ENCODE measurements at regions not wholly inside any gene's neighbourhood (a gene's known extent, or its start where the extent isn't known, plus 50 kb on each side); places are given as distances from the start of the nearest gene placed in this dataset.

- POLR2A ChIA-PET: no interaction called here
- Histone ChIP-seq H3K27ac (ENCODE audit: control insufficient read depth, insufficient read depth) (no peak overlapping the region), H3K36me3 (ENCODE audit: control insufficient read depth in 2 of 2, insufficient read depth in 2 of 2, low read length in 1 of 2) (no peaks in the 10 kb centered on the region), H3K4me3 (no peak overlapping the region), H3K9ac (ENCODE audit: control insufficient read depth, insufficient read depth, low read length) (no peak overlapping the region), H3K79me2 (ENCODE audit: control insufficient read depth, insufficient read depth, low read length) (no peaks in the 10 kb centered on the region), H4K20me1 (ENCODE audit: control insufficient read depth, insufficient read depth) (no peaks in the 10 kb centered on the region), H3K4me1 (ENCODE audit: control insufficient read depth, insufficient read depth, low read length) (no peaks in the 10 kb centered on the region; the same call in 1 of the 2 replicates), H3K9me3 (replicated peaks; ENCODE audit: control insufficient read depth, insufficient read depth, low read length) (no peaks in the 10 kb centered on the region), H3K4me2 (ENCODE audit: control insufficient read depth, insufficient read depth) (no peak overlapping the region), H3K27me3 (replicated peaks in 1 of 2; ENCODE audit: control insufficient read depth in 2 of 2, insufficient read depth in 2 of 2, low read length in 1 of 2) (no peaks in the 10 kb centered on the region), H2AFZ (ENCODE audit: control insufficient read depth, low read depth, low read length) (no peak overlapping the region)
- ATAC-seq: no peak
- TF ChIP-seq ZNF622 (IDR thresholded peaks at IDR 0.05) (no peak), NRF1 (conservative IDR thresholded peaks at IDR 0.05; ENCODE audit: low read depth, low read length) (no peak), CHD4 (IDR thresholded peaks at IDR 0.05) (no peak), IRF3 (IDR thresholded peaks at IDR 0.05) (no peak), PAX8 (IDR thresholded peaks at IDR 0.05) (no peak), YBX1 (IDR thresholded peaks at IDR 0.05) (no peak), JUNB (IDR thresholded peaks at IDR 0.05) (no peak), CBFB (IDR thresholded peaks at IDR 0.05; ENCODE audit: low read depth) (no peak), RELA (IDR thresholded peaks at IDR 0.05; ENCODE audit: borderline replicate concordance, partially characterized antibody) (no peak), ZBTB4 (CRISPR knock-in tag; IDR thresholded peaks at IDR 0.05) (no peak), EZH2 (IDR thresholded peaks at IDR 0.05; ENCODE audit: borderline replicate concordance, control insufficient read depth, low read depth, low read length) (no peak)
- TF ChIP-seq, protein P1, sequence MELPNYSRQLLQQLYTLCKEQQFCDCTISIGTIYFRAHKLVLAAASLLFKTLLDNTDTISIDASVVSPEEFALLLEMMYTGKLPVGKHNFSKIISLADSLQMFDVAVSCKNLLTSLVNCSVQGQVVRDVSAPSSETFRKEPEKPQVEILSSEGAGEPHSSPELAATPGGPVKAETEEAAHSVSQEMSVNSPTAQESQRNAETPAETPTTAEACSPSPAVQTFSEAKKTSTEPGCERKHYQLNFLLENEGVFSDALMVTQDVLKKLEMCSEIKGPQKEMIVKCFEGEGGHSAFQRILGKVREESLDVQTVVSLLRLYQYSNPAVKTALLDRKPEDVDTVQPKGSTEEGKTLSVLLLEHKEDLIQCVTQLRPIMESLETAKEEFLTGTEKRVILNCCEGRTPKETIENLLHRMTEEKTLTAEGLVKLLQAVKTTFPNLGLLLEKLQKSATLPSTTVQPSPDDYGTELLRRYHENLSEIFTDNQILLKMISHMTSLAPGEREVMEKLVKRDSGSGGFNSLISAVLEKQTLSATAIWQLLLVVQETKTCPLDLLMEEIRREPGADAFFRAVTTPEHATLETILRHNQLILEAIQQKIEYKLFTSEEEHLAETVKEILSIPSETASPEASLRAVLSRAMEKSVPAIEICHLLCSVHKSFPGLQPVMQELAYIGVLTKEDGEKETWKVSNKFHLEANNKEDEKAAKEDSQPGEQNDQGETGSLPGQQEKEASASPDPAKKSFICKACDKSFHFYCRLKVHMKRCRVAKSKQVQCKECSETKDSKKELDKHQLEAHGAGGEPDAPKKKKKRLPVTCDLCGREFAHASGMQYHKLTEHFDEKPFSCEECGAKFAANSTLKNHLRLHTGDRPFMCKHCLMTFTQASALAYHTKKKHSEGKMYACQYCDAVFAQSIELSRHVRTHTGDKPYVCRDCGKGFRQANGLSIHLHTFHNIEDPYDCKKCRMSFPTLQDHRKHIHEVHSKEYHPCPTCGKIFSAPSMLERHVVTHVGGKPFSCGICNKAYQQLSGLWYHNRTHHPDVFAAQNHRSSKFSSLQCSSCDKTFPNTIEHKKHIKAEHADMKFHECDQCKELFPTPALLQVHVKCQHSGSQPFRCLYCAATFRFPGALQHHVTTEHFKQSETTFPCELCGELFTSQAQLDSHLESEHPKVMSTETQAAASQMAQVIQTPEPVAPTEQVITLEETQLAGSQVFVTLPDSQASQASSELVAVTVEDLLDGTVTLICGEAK (IDR thresholded peaks at IDR 0.05; ENCODE audit: borderline replicate concordance): no peak
- CTCF ChIA-PET: interaction anchor here (0.8 kb wide), 1 partner anchor 1067 kb away, joined by 3 read pairs; no protein-coding TSS in a partner anchor
- SMC1A ChIA-PET (ENCODE audit: uncharacterized antibody, unreplicated experiment): no interaction called here
- DNase-seq (ENCODE audit: low read depth, low spot score): no peak
- RAD21 ChIA-PET (ENCODE audit: unreplicated experiment): no interaction called here
- FAIRE-seq: no peak
- intact Hi-C loops (cut with micrococcal nuclease; ENCODE audit: unreplicated experiment) (no loop called here), in situ Hi-C loops (cut with MboI) (no loop called here)
- BruUV-seq (replicated peaks): no TSS peak
- WGBS (ENCODE audit: insufficient coverage, insufficient replicate concordance, low lambda C conversion rate, missing lambda C conversion rate): 0% methylated on average over 3 of the region's 3 CpGs
These were observed 284.7 kb upstream of the BRINP3 start for GRCh38 chr1:190762325-190762724.

All from GM12878 (cell line).